ENCODE measurements at regions not wholly inside any gene's neighbourhood (a gene's known extent, or its start where the extent isn't known, plus 50 kb on each side); places are given as distances from the start of the nearest gene placed in this dataset.

GRCh38 chr10:81570878-81571794 is 303.9 kb upstream of the NRG3 start:
- Histone ChIP-seq H3K4me1 (no peaks in the 10 kb centered on the region), H3K27me3 (ENCODE audit: low read depth) (no peaks in the 10 kb centered on the region), H3K36me3 (no peaks in the 10 kb centered on the region), H3K4me3 (no peak overlapping the region), H3K9me3 (replicated peaks) (peaks cover 41% of the 10 kb centered on the region), H3K27ac (replicated peaks) (no peak overlapping the region)
- no peak for DNase-seq
- no peak for TF ChIP-seq CTCF (IDR thresholded peaks at IDR 0.05; ENCODE audit: borderline replicate concordance)
- intact Hi-C loops (cut with micrococcal nuclease), result no loop called here

- peaks cover 76% of the 10 kb centered on the region for H3K9me3 ChIP-seq (replicated peaks)
Measured at GRCh38 chr10:81575036-81575435, 300.0 kb upstream of the NRG3 start.

GRCh38 chr10:81576336-81576735 is 298.7 kb upstream of the NRG3 start:
- Histone ChIP-seq H3K27ac (replicated peaks) (no peak overlapping the region), H3K36me3 (no peaks in the 10 kb centered on the region), H3K27me3 (ENCODE audit: low read depth) (no peaks in the 10 kb centered on the region), H3K4me3 (no peak overlapping the region), H3K9me3 (replicated peaks) (peaks cover 76% of the 10 kb centered on the region), H3K4me1 (no peaks in the 10 kb centered on the region)
- intact Hi-C loops (cut with micrococcal nuclease), result no loop called here
- DNase-seq, result no peak
- TF ChIP-seq CTCF (IDR thresholded peaks at IDR 0.05; ENCODE audit: borderline replicate concordance), result no peak

More at GRCh38 chr10:81575036-81575435, 300.0 kb upstream of the NRG3 start:
- intact Hi-C loops (cut with micrococcal nuclease), result no loop called here
- H3K27ac ChIP-seq (replicated peaks), result no peak overlapping the region
- no peaks in the 10 kb centered on the region for H3K27me3 ChIP-seq (ENCODE audit: low read depth)
- DNase-seq, result no peak
- no peak for TF ChIP-seq CTCF (IDR thresholded peaks at IDR 0.05; ENCODE audit: borderline replicate concordance)
- H3K4me1 ChIP-seq, result no peaks in the 10 kb centered on the region
- no peaks in the 10 kb centered on the region for H3K36me3 ChIP-seq
- H3K4me3 ChIP-seq, result no peak overlapping the region

- Histone ChIP-seq H3K4me3 (no peak overlapping the region), H3K36me3 (no peaks in the 10 kb centered on the region), H3K4me1 (no peaks in the 10 kb centered on the region), H3K27ac (replicated peaks) (no peak overlapping the region), H3K9me3 (replicated peaks) (peaks cover 33% of the 10 kb centered on the region), H3K27me3 (ENCODE audit: low read depth) (no peaks in the 10 kb centered on the region)
- DNase-seq, result no peak
- no peak for TF ChIP-seq CTCF (IDR thresholded peaks at IDR 0.05; ENCODE audit: borderline replicate concordance)
- intact Hi-C loops (cut with micrococcal nuclease), result no loop called here
Measured at GRCh38 chr10:81594991-81595390, 280.0 kb upstream of the NRG3 start.

- no peak for TF ChIP-seq CTCF (IDR thresholded peaks at IDR 0.05; ENCODE audit: borderline replicate concordance)
- intact Hi-C loops (cut with micrococcal nuclease), result no loop called here
- H3K4me3 ChIP-seq, result no peak overlapping the region
- DNase-seq, result no peak
- H3K27ac ChIP-seq (replicated peaks), result no peak overlapping the region
- H3K27me3 ChIP-seq (ENCODE audit: low read depth), result no peaks in the 10 kb centered on the region
- no peaks in the 10 kb centered on the region for H3K4me1 ChIP-seq
- peaks cover 20% of the 10 kb centered on the region for H3K9me3 ChIP-seq (replicated peaks)
- H3K36me3 ChIP-seq, result no peaks in the 10 kb centered on the region
Measured at GRCh38 chr10:81600185-81600584, 274.8 kb upstream of the NRG3 start.
